Testis (tissue), 2 donors: ENCODE measurements at regions not wholly inside any gene's neighbourhood (a gene's known extent, or its start where the extent isn't known, plus 50 kb on each side); places are given as distances from the start of the nearest gene placed in this dataset.
"Not testable (repeated sequence)": the region's sequence is repeated elsewhere in the genome, so short reads cannot be mapped to it uniquely, and the experiment has no call there.

Experiments used
- POLR2A ChIP-seq: fragments of 450-650 bp; IDR thresholded peaks from one replicate; pipeline ENCODE4 v1.6.1; 2017; ENCODE audit warnings: antibody characterized with exemption, mild to moderate bottlenecking, moderate library complexity
- TF ChIP-seq, protein P1 (sequence below), 3 experiments: fragments of 450-650 bp in 2 of 3; fragments of 200-600 bp in 1 of 3; sonication (generic) in 1 of 3; IDR thresholded peaks; one replicate each; pipeline ENCODE4 v1.5.1; 2016 to 2019; ENCODE audit warnings: antibody characterized with exemption in 3 of 3, mild to moderate bottlenecking in 2 of 3, moderate library complexity in 1 of 3

DNA sequence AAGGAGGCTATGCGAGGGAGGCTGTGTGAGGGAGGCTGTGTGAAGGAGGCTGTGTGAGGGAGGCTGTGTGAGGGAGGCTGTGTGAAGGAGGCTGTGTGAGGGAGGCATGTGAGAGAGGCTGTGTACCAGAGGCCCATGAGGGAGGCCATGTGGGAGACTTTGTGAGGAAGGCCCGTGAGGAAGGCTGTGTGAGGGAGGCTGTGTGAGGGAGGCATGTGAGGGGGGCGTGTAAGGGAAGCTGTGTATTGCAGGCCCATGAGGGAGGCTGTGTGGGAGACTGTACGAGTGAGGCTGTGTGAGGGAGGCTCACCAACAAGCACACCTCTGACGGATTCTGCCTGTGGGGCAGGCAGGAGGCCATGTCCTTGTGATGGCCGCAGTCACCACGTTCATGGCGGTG lies 122.7 kb upstream of the RNF32 start:
- not testable (repeated sequence) for TF ChIP-seq POLR2A
- TF ChIP-seq, protein P1, sequence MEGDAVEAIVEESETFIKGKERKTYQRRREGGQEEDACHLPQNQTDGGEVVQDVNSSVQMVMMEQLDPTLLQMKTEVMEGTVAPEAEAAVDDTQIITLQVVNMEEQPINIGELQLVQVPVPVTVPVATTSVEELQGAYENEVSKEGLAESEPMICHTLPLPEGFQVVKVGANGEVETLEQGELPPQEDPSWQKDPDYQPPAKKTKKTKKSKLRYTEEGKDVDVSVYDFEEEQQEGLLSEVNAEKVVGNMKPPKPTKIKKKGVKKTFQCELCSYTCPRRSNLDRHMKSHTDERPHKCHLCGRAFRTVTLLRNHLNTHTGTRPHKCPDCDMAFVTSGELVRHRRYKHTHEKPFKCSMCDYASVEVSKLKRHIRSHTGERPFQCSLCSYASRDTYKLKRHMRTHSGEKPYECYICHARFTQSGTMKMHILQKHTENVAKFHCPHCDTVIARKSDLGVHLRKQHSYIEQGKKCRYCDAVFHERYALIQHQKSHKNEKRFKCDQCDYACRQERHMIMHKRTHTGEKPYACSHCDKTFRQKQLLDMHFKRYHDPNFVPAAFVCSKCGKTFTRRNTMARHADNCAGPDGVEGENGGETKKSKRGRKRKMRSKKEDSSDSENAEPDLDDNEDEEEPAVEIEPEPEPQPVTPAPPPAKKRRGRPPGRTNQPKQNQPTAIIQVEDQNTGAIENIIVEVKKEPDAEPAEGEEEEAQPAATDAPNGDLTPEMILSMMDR (IDR thresholded peaks at IDR 0.05), result not testable (repeated sequence)
